WERI-Rb-1 (cell line): ENCODE measurements at regions not wholly inside any gene's neighbourhood (a gene's known extent, or its start where the extent isn't known, plus 50 kb on each side); places are given as distances from the start of the nearest gene placed in this dataset.

Source experiments
- DNase-seq: peaks from one replicate; pipeline ENCODE4 v3.0.0-alpha.2; 2020
- H3K27ac ChIP-seq: fragments of 250-450 bp; sonication (Bioruptor Pico); 2 replicates; pipeline ENCODE4 v1.5.1; 2020; ENCODE audit warnings: mild to moderate bottlenecking, moderate library complexity
- H3K27me3 ChIP-seq: fragments of 250-450 bp; sonication (Bioruptor Pico); 2 replicates; pipeline ENCODE4 v1.5.1; 2021; ENCODE audit warnings: mild to moderate bottlenecking, low read depth, moderate library complexity; ENCODE audit not compliant: insufficient read depth, severe bottlenecking
- H3K36me3 ChIP-seq: fragments of 250-450 bp; sonication (Bioruptor Pico); 2 replicates; pipeline ENCODE4 v1.5.1; 2020; ENCODE audit warnings: mild to moderate bottlenecking, moderate library complexity
- H3K4me3 ChIP-seq: 2 replicates; pipeline ENCODE4 v1.5.1; 2011; ENCODE audit warnings: low read depth, mild to moderate bottlenecking, control low read depth, low read length
- H3K9me3 ChIP-seq: fragments of 250-450 bp; sonication (Bioruptor Pico); 2 replicates; pipeline ENCODE4 v1.5.1; 2021; ENCODE audit warnings: mild to moderate bottlenecking, moderate library complexity; ENCODE audit not compliant: severe bottlenecking
- TF ChIP-seq, protein P1 (sequence below): IDR thresholded peaks from 2 replicates; pipeline ENCODE4 v1.5.1; 2011; ENCODE audit warnings: low read depth, mild to moderate bottlenecking, control low read depth, inconsistent platforms, low read length

GRCh38 chr3:118744186-118744585 lies 290.5 kb downstream of the IGSF11 start:
- H3K4me3 ChIP-seq, result no peak overlapping the region
- no peak for DNase-seq
- no peaks in the 10 kb centered on the region for H3K9me3 ChIP-seq
- no peak overlapping the region for H3K27ac ChIP-seq
- no peaks in the 10 kb centered on the region for H3K36me3 ChIP-seq
- TF ChIP-seq, protein P1, sequence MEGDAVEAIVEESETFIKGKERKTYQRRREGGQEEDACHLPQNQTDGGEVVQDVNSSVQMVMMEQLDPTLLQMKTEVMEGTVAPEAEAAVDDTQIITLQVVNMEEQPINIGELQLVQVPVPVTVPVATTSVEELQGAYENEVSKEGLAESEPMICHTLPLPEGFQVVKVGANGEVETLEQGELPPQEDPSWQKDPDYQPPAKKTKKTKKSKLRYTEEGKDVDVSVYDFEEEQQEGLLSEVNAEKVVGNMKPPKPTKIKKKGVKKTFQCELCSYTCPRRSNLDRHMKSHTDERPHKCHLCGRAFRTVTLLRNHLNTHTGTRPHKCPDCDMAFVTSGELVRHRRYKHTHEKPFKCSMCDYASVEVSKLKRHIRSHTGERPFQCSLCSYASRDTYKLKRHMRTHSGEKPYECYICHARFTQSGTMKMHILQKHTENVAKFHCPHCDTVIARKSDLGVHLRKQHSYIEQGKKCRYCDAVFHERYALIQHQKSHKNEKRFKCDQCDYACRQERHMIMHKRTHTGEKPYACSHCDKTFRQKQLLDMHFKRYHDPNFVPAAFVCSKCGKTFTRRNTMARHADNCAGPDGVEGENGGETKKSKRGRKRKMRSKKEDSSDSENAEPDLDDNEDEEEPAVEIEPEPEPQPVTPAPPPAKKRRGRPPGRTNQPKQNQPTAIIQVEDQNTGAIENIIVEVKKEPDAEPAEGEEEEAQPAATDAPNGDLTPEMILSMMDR, result no peak
- H3K27me3 ChIP-seq, result peaks cover 49% of the 10 kb centered on the region

DNA sequence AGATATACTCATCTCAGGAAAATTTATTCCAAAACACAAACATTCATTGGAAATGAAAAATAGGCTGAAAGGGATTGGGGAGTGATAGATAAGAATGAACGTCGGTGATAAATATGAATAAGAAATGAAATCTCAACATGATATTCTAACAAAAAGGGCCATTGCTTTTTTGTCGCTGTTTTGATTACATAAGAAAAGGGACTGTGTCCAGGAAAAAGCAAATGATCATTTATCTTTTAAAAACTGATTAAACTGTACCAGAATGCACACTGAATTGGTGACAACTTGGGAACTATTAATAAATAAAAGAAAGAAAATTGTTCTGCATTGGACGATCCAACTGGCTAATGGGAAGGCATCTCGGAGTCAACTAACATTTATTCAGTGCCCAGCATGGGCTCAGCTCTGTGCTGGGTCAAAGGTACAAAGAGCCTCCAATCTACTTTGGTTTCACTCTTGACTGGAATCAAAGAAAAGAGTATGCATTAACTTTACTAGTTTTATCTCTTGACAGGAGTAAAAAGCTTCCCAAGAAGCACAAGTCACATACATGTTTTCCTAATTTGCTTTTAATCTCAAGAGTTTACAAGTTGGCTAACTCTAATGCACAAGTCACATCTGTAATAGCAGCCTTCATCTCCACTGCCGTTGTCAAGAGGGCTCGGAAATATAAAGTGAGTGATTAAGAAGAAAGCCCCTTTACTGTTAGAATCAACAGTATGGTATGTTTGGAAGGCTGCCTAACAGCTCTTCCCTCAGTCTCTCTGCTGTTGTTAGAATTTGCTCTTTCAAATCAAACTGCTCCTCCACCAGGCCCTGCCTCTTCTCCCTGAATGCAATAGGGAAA lies 280.0 kb downstream of the IGSF11 start:
- H3K27ac ChIP-seq, result no peak overlapping the region
- H3K9me3 ChIP-seq, result no peaks in the 10 kb centered on the region
- peaks cover 52% of the 10 kb centered on the region for H3K27me3 ChIP-seq
- TF ChIP-seq, protein P1, result no peak
- H3K36me3 ChIP-seq, result no peaks in the 10 kb centered on the region
- no peak for DNase-seq
- H3K4me3 ChIP-seq, result no peak overlapping the region

GRCh38 chr3:118755253-118755801 lies 279.3 kb downstream of the IGSF11 start:
- Histone ChIP-seq H3K27me3 (peaks cover 47% of the 10 kb centered on the region), H3K4me3 (no peak overlapping the region), H3K9me3 (no peaks in the 10 kb centered on the region), H3K36me3 (no peaks in the 10 kb centered on the region), H3K27ac (no peak overlapping the region)
- TF ChIP-seq, protein P1, result no peak
- DNase-seq, result no peak

DNA sequence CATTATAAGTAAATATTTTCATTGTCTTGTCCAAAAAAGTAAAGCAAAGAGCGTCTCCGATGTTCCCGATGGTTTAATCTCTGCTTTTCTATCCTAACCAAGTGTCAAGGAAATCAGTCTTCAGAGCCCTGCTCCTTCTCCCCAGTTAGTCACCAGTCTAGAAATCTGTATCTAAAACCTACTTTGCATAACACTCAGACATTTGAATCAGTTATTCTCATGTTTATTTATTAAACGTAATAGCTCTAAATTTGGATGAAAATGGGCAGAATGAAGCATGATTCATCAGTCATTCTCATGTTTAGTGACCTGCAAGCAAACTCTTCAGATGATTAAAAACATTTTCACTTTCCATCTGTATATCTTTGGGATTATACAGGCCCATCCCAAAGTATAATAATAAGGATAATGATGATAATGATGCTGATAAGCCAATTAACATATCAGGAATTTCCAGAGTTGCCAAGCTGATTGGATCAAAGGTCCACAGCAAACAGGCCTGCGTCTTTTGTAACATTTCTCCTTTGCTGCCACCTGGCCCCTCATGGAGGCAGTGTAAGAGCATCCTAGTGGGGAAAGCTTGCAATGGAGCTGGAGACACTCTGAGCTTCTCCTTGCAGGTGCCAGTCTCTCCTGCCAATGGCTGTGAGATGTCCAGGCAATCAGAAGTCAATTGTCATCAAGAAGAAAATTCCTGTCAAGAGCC lies 273.9 kb downstream of the IGSF11 start:
- Histone ChIP-seq H3K4me3 (no peak overlapping the region), H3K27me3 (peaks cover 52% of the 10 kb centered on the region), H3K36me3 (no peaks in the 10 kb centered on the region), H3K27ac (no peak overlapping the region), H3K9me3 (no peaks in the 10 kb centered on the region)
- DNase-seq, result no peak
- TF ChIP-seq, protein P1, result no peak

- no peak overlapping the region for H3K4me3 ChIP-seq
- no peak for DNase-seq
- H3K27me3 ChIP-seq, result peaks cover 55% of the 10 kb centered on the region
- no peak overlapping the region for H3K27ac ChIP-seq
- TF ChIP-seq, protein P1, result no peak
- H3K36me3 ChIP-seq, result no peaks in the 10 kb centered on the region
- no peaks in the 10 kb centered on the region for H3K9me3 ChIP-seq
Measured at GRCh38 chr3:118761291-118761606, 273.4 kb downstream of the IGSF11 start.
